HFF-Myc (cell line): ENCODE measurements at regions not wholly inside any gene's neighbourhood (a gene's known extent, or its start where the extent isn't known, plus 50 kb on each side); places are given as distances from the start of the nearest gene placed in this dataset.
"Not testable (repeated sequence)": the region's sequence is repeated elsewhere in the genome, so short reads cannot be mapped to it uniquely, and the experiment has no call there.

Experiments used
- DNase-seq: peaks from one replicate; pipeline ENCODE4 v3.0.0-alpha.2; 2011; ENCODE audit warnings: low read depth; ENCODE audit errors: extremely low read depth
- H3K4me3 ChIP-seq: replicated peaks from 2 replicates; pipeline ENCODE4 v1.5.1; 2011; ENCODE audit warnings: low read depth, mild to moderate bottlenecking, control low read depth, low read length
- TF ChIP-seq, protein P1 (sequence below): IDR thresholded peaks from 2 replicates; pipeline ENCODE4 v1.5.1; 2012; ENCODE audit warnings: mild to moderate bottlenecking, low read depth, low read length, control low read depth; ENCODE audit errors: missing control alignments

DNA sequence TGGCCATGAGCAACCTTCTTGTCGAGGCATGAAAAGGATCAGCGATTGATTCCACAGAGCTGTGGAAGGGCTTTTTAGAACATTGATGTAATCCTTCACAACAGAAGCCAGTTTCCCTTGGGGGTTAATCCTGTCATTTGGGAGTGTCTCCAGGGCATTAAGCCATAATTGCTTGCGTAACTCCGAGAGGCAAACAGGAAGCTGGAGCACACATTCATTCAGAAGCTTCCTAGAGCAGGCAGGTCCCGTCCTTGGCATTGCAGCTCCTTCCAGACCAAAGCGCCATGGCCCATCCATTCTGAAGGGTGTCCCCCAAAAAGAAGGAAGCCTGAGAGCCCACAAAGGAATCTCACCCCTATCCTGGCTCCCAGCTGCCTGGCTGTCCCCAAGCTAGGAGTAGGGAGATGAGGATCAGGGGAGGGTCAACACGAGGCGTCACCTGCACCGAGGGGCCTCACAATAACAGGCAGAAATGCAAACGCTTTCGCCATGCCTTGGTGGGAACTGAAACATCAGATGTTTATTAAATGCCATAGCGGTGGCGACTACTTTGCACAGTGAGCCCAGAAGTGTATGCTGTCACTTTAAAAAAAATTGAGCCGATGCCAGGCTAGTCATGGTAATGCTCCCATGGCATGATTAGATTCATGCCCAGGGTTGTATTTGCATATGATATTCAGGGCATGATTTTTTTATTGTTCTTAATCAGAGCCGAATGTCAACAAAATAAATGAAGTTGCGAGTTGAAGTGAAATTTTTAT lies 339.4 kb downstream of the BCL11A start:
- no peak for DNase-seq
- no peak overlapping the region for H3K4me3 ChIP-seq
- TF ChIP-seq, protein P1, sequence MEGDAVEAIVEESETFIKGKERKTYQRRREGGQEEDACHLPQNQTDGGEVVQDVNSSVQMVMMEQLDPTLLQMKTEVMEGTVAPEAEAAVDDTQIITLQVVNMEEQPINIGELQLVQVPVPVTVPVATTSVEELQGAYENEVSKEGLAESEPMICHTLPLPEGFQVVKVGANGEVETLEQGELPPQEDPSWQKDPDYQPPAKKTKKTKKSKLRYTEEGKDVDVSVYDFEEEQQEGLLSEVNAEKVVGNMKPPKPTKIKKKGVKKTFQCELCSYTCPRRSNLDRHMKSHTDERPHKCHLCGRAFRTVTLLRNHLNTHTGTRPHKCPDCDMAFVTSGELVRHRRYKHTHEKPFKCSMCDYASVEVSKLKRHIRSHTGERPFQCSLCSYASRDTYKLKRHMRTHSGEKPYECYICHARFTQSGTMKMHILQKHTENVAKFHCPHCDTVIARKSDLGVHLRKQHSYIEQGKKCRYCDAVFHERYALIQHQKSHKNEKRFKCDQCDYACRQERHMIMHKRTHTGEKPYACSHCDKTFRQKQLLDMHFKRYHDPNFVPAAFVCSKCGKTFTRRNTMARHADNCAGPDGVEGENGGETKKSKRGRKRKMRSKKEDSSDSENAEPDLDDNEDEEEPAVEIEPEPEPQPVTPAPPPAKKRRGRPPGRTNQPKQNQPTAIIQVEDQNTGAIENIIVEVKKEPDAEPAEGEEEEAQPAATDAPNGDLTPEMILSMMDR, result no peak

DNA sequence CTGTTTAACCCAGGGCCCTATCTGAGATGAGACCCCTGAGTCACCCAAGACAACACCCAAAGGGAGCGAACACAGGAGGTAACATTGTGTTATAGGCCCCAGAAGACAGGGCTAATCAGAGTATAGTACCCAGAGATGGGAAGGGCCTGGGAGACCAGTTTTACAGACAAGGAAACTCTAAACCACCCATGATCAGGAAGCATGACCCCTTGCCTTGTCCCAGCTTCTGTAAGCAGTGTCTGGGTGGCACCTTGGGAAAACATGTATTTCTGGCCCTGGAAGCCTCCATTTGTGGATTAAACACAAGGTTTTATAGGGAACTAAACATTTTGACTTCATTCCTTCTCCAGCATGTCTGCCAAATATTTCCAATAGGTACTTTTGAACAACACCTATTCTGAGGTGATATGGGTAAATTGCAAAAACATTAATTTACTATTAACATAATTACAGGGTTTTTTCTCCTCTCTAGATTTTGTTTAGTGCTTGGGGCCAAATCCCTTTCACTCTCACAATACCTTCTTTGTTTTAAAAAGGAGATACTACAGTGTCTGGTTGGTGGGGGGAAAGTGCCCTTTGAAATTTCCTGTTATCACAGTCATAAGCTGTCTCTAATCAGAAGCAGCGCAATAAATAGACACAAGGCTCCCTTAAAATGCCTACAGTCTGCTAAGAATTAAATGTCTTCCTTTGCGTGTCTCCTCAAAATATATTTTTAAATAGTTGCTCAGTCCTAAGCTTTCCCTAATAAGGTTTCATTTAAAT lies 341.1 kb downstream of the BCL11A start:
- H3K4me3 ChIP-seq, result no peak overlapping the region
- DNase-seq, result no peak

DNA sequence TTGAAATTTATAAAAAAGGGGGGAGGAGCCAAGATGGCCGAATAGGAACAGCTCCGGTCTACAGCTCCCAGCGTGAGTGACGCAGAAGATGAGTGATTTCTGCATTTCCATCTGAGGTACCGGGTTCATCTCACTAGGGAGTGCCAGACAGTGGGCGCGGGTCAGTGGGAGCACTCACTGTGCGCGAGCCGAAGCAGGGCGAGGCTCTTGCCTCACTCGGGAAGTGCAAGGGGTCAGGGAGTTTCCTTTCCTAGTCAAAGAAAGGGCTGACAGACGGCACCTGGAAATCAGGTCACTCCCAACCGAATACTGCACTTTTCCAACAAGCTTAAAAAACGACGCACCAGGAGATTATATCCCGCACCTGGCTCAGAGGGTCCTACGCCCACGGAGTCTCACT lies 364.4 kb downstream of the BCL11A start:
- not testable (repeated sequence) for H3K4me3 ChIP-seq, DNase-seq

More for the DNA sequence above, 341.1 kb downstream of the BCL11A start:
- TF ChIP-seq, protein P1, result no peak

DNA sequence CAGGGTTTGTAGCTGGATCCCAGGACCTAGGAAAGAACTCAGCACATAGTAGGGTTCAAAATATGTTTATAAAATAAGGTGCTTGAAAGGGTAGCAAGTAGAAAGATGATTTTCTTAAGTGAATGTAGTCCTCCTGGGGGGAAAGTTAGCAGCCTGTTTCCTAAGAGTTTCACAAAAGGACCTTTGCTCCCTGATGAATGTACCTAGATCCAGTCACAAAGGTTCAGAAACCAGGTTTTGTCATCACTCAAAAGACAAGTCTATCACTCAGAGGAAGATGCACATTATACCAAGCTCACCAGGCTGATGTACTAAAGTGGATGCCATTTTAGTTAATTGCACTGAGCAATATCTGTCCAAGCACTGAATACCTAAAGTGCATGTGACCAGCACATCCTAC lies 378.2 kb downstream of the BCL11A start:
- H3K4me3 ChIP-seq, result no peak overlapping the region
- TF ChIP-seq, protein P1, result no peak
- DNase-seq, result no peak

DNA sequence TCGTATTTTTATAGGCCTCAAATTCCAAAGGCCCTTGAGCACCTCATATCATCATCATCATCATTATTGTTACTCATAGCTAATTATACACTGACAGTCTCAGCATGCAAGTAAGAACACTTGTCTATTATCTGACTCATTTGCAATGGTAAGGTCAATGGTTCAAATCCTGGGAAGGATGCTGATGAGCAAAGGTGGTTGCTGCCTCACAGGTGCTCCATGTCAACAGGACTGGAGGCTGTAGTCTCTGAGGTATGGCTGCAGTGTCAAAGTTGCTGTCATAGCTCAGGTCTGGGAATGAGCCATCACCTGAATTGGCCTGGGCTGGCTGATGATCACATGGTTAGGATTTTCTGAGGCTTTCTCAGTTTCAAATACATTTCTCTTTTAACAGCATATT lies 379.3 kb downstream of the BCL11A start:
- no peak for DNase-seq
- TF ChIP-seq, protein P1, result no peak
- no peak overlapping the region for H3K4me3 ChIP-seq

DNA sequence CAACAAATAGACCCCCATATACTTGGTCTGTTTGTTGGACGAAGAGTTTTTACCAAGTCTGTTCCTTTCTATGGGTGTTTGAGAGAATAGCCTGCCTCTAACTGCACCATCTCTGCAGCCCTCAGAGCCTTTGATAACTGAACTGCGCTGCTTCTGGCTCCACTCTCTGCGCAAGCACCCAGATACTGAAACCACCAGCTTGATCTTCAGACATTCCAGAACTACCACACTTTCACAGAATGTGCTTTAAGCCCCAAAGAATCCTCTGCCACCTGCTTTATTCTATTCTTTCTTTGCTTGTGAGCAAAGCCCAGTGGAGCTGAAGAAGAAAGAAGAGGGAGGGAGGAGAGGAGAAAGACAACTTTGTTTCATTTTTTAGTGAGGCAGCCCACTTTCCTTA lies 380.7 kb downstream of the BCL11A start:
- H3K4me3 ChIP-seq, result no peak overlapping the region
- DNase-seq, result no peak
- TF ChIP-seq, protein P1, result no peak

DNA sequence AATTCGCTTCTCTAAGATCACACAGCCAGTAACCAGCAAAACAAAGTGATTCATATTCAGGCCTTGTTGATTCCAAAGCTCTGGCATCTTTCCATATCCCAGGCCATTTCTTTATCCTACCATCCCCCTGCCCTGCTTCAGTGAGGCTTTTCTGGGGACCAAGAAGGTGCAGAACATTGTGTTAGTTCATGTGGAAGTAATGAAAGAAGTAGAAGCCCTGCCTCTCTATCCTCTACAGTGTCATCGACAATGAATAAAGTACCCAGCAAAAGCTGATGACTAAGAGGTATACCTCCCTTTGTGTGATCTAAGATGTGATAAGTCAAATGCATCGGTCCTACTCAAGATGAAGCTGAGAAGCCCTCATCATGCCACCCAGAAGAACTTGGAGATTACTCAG lies 383.2 kb downstream of the BCL11A start:
- no peak for DNase-seq
- TF ChIP-seq, protein P1, result no peak
- H3K4me3 ChIP-seq, result no peak overlapping the region
